SHP77 treated with DMSO at 0.1 percent for 48 hours (cell line): ENCODE measurements at regions not wholly inside any gene's neighbourhood (a gene's known extent, or its start where the extent isn't known, plus 50 kb on each side); places are given as distances from the start of the nearest gene placed in this dataset.
"Not testable (repeated sequence)": the region's sequence is repeated elsewhere in the genome, so short reads cannot be mapped to it uniquely, and the experiment has no call there.

Experiments used
- DNase-seq: peaks from one replicate; lab custom pipeline; 2025; lab: John Stamatoyannopoulos, UW

DNA sequence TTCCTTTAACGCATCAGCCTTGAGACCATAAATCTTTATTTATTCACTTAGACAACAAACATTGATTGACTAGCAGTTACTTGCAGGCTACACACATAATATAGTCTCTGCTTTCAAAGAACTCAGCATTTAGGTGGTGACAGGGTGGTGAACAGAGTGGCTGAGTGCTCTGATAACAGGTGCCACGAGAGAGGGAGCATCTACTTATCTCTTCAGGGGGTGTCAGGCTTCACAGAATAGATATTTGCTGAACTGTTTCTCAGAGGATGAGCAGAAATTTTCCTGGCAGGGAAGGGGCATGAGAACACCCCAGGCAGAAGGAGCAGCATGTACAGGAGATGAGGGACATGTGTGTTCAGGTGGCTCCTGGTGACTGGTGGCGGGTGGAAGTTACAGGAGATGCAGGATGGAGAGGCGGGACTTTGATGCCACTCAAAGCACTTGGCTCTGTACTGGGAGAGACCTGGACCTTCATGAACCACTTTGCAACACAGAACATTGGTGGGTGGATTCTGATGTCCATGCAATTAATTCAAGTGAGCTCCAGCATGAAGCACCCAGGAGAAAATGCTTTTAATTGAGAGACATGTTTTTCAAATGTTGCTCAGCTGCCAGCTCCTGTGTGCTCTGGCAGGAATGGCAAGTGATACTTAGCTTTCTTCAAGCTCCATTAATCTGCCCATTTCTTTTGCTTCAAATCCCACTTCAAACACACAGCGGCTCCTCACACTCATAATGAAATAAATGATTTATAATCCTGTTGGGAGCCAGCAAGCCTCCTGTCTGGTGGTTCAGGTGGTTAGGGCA lies 248.9 kb downstream of the MYCN start:
- no peak for DNase-seq

GRCh38 chr2:16188261-16188890 lies 248.0 kb downstream of the MYCN start:
- no peak for DNase-seq

DNA sequence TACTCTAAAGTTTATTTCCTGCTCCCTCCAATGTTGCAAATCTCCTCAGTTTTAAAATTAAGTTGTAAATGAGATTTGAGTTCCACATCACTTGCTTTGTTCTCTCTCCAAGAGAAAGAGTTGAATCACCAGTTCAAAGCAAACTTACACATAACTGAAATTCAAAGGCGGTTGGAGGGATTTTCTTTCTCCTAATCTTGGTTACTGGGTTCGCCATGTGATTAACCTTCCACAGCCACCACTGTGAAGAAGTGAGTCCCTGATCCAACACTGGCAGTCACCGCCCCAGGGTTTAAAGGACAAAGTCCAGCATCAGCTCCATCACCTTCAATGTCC lies 247.1 kb downstream of the MYCN start:
- DNase-seq: no peak

GRCh38 chr2:16186661-16187481 lies 246.5 kb downstream of the MYCN start:
- no peak for DNase-seq

GRCh38 chr2:16185801-16186272 lies 245.5 kb downstream of the MYCN start:
- DNase-seq: no peak

DNA sequence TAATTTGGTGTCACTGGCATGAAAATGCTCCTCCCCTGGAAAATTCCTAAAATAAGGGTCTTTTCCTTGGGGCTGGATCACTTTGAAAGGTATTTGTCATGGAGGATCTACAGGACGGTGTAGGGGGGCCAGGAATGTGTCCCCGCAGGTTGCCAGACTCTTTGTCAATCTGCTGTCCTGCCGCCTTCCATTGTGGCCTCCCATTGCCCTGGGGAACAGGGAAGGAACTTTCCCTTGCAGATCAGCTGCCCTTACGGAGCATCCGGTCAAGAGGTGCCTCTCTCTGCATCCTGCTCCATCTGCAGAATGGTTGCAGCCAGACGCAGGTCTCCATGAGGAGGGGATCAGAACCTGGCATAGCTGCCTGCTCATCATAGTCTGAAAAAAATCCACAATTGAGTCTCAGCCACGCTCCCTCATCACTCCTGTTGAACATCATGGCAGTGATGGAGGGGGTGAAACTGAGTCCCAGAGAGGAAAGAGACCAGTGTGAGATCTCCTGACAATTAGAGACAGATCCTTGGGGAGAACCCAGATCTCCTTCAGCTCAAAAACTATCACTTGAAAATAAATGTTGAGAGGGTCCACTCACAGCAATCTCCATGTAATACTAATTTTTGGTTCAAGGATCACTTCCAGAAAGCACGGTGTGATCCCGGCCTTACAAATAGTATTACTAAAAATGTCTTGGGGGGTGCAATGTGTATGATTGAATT lies 244.8 kb downstream of the MYCN start:
- DNase-seq: no peak

DNA sequence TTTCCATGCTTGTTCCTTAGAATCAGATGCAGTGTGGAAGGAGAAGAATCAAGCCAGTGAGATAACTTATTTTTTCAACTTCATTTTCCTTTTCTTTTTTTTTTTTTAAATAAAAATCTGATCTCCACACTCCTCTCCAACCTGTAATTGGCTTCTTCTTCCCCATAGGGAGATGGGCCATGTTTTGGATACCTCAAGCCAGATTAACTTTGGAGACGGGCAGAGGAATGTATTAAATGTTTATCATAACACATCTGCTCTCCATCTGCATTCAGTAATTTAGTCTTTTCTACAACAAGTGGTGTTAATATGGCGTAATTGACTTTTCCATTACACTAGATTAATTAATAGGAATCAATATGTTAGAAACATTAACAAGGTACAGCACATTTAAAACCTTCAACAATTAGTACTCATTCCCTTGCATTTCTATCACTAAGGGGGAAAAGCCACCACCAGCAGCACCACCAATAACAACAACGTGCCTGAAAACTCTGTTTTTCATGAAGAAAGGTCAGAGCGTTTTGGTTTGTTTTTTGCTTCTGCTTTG lies 244.1 kb downstream of the MYCN start:
- no peak for DNase-seq

GRCh38 chr2:16183345-16183744 lies 243.0 kb downstream of the MYCN start:
- no peak for DNase-seq

DNA sequence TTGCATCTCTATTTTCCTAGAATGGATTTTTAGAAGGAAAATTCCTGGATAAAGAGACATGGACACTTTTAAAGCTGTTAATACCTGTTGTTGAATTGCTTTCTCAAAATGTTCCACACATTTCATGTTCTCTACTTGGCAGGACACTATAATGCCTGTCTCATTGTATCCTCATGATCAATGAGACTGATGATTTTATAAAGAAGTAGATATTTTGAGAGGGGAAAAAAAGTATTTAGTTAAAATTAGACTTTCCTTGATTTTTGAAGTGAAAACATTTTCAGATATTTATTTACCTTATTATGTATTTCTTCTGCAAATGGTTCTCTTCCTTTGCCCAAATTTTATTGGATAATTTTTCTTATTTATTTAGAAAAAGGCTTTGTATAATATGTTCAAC lies 242.5 kb downstream of the MYCN start:
- DNase-seq: no peak

GRCh38 chr2:16182311-16182815 lies 242.0 kb downstream of the MYCN start:
- DNase-seq: not testable (repeated sequence)

GRCh38 chr2:16181741-16182090 lies 241.4 kb downstream of the MYCN start:
- no peak for DNase-seq

DNA sequence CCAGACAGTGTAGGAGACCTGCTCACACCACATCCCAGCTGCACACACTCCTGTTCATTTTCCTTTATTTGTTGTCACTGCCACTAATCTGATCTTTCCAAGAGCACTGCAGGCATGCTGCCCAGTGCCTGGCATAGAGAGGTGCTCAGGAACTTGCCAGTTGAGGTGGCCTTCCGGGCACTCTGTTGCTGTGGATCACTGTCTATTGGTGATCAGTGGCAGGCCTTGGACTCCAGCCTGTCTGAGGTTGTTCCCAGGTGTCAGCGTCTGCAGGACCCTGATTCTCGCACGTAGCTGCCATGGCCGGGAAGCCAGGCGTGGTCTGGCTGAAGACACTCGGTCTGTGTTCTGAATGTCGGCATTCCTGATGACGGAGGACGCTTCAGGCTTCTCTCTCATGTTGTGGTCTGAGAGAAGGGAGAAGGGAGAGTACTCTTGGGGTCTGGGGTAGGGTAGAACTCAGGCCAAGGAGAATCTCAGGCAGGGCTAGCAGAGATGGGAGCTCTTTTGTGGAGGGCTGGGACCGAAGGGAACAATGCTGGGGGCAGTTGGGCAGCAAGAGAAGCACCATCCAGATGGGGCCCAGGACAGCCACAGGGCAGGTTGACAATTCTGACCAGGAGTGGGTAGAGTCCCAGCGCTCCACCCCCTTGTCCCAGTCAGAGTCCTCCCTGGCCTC lies 240.9 kb downstream of the MYCN start:
- no peak for DNase-seq

DNA sequence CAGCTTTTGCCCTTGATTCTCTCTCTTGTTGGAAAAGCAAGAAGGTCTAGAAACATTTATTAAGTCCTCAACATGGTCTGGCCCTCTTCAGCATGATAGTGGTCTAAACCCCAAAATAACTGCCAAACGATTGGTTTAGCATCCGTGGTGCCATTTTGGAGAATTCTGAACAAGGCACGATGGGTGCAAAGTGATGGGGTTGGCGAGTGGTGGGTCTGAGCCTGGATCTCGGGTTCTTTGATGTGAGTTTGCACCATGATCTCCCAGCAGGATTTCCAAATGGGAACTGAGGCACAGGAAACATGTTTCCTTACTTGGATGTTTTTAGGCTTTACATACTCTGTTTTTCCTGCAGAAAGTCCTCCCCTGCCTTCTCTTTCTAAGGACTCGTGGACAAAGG lies 240.3 kb downstream of the MYCN start:
- DNase-seq: no peak

GRCh38 chr2:16179701-16180416 lies 239.5 kb downstream of the MYCN start:
- DNase-seq: no peak

DNA sequence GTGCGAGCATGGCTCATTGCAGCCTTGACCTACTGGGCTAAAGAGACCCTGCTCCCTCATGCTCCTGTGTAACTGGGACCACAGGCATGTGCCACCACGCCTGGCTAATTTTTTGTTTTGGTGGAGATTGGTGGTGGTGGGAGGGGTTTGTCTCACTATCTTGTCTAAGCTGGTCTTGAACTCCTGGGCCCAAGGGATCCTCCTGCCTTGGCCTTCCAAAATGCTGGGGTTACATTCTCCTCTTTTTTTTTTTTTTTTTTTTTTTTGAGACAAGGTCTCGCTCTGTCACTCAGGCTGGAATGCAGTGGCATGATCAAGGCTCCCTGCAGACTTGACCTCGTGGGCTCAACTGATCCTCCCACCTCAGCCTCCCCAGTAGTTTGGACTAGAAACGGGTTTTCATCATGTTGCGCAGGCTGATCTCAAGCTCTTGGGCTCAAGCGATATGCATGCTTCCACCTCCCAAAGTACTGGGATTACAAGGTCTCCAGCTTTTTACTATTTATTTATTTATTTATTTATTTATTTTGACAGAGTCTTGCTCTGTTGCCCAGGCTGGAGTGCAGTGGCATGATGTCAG lies 238.3 kb downstream of the MYCN start:
- DNase-seq: no peak

GRCh38 chr2:16177671-16178180 lies 237.4 kb downstream of the MYCN start:
- no peak for DNase-seq

DNA sequence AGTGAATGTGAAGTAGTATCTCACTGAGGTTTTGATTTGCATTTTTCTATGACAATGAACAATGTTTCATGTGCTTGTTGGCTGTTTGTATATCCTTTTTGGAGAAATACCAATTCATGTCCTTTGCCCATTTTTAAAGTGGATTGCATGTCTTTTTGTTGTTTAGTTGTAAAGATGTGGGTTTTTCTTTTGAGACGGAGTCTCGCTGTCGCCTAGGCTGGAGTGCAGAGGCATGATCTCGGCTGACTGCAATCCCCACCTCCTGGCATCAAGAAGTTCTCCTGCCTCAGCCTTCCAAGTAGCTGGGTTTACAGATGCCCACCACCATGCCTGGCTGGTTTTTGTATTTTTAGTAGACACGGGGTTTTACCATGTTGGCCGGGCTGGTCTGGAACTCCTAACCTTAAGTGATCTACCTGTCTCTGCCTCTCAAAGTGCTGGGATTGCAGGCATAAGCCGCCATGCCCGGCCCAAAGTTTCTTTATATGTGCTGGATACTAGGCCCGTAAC lies 236.7 kb downstream of the MYCN start:
- no peak for DNase-seq

- no peak for DNase-seq
These were observed 235.0 kb downstream of the MYCN start for GRCh38 chr2:16175247-16175825.

GRCh38 chr2:16174693-16175045 lies 234.3 kb downstream of the MYCN start:
- DNase-seq: no peak
